Endothelial cell of umbilical vein (primary cell): ENCODE measurements at regions not wholly inside any gene's neighbourhood (a gene's known extent, or its start where the extent isn't known, plus 50 kb on each side); places are given as distances from the start of the nearest gene placed in this dataset.

ENCODE experiments used
- BruUV-seq: library from RNA; stranded (reverse); fragments of 400-500 nt; replicated peaks from 2 replicates; lab custom pipeline; 2021; lab: Mats Ljungman, UMichigan
- CTCF ChIA-PET: fragments of 300-600, 350-600 bp; sonication (Branson Sonifier 250); formaldehyde crosslinking; loops from one replicate; lab custom pipeline; 2021; ENCODE audit warnings: antibody characterized with exemption, inconsistent platforms; lab: Charles Lee
- POLR2A ChIA-PET: fragments of 300-600, 350-600 bp; sonication (Branson Sonifier 250); formaldehyde crosslinking; loops from one replicate; lab custom pipeline; 2021; ENCODE audit warnings: antibody characterized with exemption, inconsistent platforms; lab: Charles Lee
- DNase-seq: peaks from one replicate; pipeline ENCODE4 v3.0.0-alpha.2; 2011; ENCODE audit warnings: low read depth, low spot score
- FAIRE-seq: peaks from 2 replicates; lab custom pipeline; 2011; peaks lifted over from hg19 to GRCh38; lab: Jason Lieb, UNC
- H2AFZ ChIP-seq: 2 replicates; pipeline ENCODE4 v1.6.0; 2012; ENCODE audit warnings: low read depth, low read length, control low read depth, inconsistent platforms
- H3K27ac ChIP-seq: 2 replicates; pipeline ENCODE4 v1.5.1; 2011; ENCODE audit warnings: low read depth, mild to moderate bottlenecking, control low read depth, low read length, moderate library complexity; ENCODE audit not compliant: insufficient read depth
- H3K27me3 ChIP-seq, 2 experiments: 2 replicates each; pipeline versions ENCODE4 v1.6.0 to v1.6.1; 2011; ENCODE audit warnings: low read length in 2 of 2, mixed read lengths in 1 of 2; ENCODE audit not compliant: control insufficient read depth in 2 of 2, insufficient read depth in 2 of 2
- H3K36me3 ChIP-seq, 2 experiments: 2 replicates in 1 of 2; 3 replicates in 1 of 2; pipeline ENCODE4 v1.5.1; 2011; ENCODE audit warnings: low read length in 2 of 2, mild to moderate bottlenecking in 1 of 2, moderate library complexity in 1 of 2; ENCODE audit not compliant: control insufficient read depth in 2 of 2, insufficient read depth in 2 of 2; ENCODE audit errors: extremely low read depth in 1 of 2
- H3K4me1 ChIP-seq: 3 replicates; pipeline ENCODE4 v1.5.1; 2011; ENCODE audit warnings: mild to moderate bottlenecking, low read length; ENCODE audit not compliant: control insufficient read depth, insufficient read depth; ENCODE audit errors: extremely low read depth
- H3K4me2 ChIP-seq: 2 replicates; pipeline ENCODE4 v1.6.1; 2011; ENCODE audit warnings: low read length, control low read depth, mixed read lengths; ENCODE audit not compliant: insufficient read depth
- H3K4me3 ChIP-seq, 3 experiments: fragments of 200-600 bp in 1 of 3; sonication (generic), shearing (Covaris generic) in 1 of 3; replicated peaks in 1 of 3; 2 replicates each; pipeline ENCODE4 v1.5.1; 2011 to 2016; ENCODE audit warnings: control low read depth in 3 of 3, low read length in 3 of 3, mild to moderate bottlenecking in 2 of 3, inconsistent platforms in 1 of 3, low read depth in 1 of 3, moderate library complexity in 1 of 3; ENCODE audit not compliant: insufficient read depth in 1 of 3
- H3K79me2 ChIP-seq: 2 replicates; pipeline ENCODE4 v1.6.0; 2012; ENCODE audit warnings: low read length, inconsistent platforms; ENCODE audit not compliant: control insufficient read depth, insufficient read depth
- H3K9ac ChIP-seq: replicated peaks from 2 replicates; pipeline ENCODE3; 2011; ENCODE audit warnings: low read length, control low read depth; ENCODE audit not compliant: insufficient read depth; ENCODE audit errors: extremely low read depth
- H3K9me1 ChIP-seq: replicated peaks from 3 replicates; pipeline ENCODE4 v1.6.0; 2011; ENCODE audit warnings: mild to moderate bottlenecking, low read length; ENCODE audit not compliant: control insufficient read depth, insufficient read depth; ENCODE audit errors: extremely low read depth
- H3K9me3 ChIP-seq: replicated peaks from 2 replicates; pipeline ENCODE4 v1.5.1; 2012; ENCODE audit warnings: low read length, inconsistent platforms; ENCODE audit not compliant: control insufficient read depth, insufficient read depth
- H4K20me1 ChIP-seq: replicated peaks from 2 replicates; pipeline ENCODE3; 2011; ENCODE audit warnings: mild to moderate bottlenecking, low read length; ENCODE audit not compliant: control insufficient read depth, insufficient read depth; ENCODE audit errors: extremely low read depth
- EZH2 ChIP-seq: IDR thresholded peaks from 2 replicates; pipeline ENCODE4 v1.6.1; 2012; ENCODE audit warnings: borderline replicate concordance, low read depth, mild to moderate bottlenecking, moderate library complexity, low read length, inconsistent platforms; ENCODE audit not compliant: severe bottlenecking
- FOS ChIP-seq: IDR thresholded peaks from 2 replicates; pipeline ENCODE4 v1.6.1; 2011; ENCODE audit warnings: mild to moderate bottlenecking, low read length, moderate library complexity, borderline replicate concordance; ENCODE audit not compliant: insufficient read depth
- GATA2 ChIP-seq: IDR thresholded peaks from 2 replicates; pipeline ENCODE4 v1.7.0; 2011; ENCODE audit warnings: low read depth, mild to moderate bottlenecking, moderate library complexity, mixed read lengths, low read length; ENCODE audit not compliant: insufficient read length, insufficient read depth
- JUN ChIP-seq: IDR thresholded peaks from 2 replicates; pipeline ENCODE4 v1.6.1; 2011; ENCODE audit warnings: borderline replicate concordance, low read depth; ENCODE audit not compliant: insufficient read length, insufficient read depth
- MYC ChIP-seq: IDR thresholded peaks from one replicate; pipeline ENCODE4 v1.6.1; 2011; ENCODE audit warnings: mild to moderate bottlenecking, low read depth, low read length
- POLR2A ChIP-seq: IDR thresholded peaks from 2 replicates; pipeline ENCODE4 v1.6.1; 2012; ENCODE audit warnings: low read depth, mild to moderate bottlenecking, control low read depth, low read length
- POLR2AphosphoS5 ChIP-seq: IDR thresholded peaks from 2 replicates; pipeline ENCODE4 v1.6.1; 2012; ENCODE audit warnings: low read depth, mild to moderate bottlenecking, control low read depth, low read length, moderate library complexity; ENCODE audit not compliant: insufficient read depth
- dilution Hi-C: fragments of 300-500 bp; cut with MboI; formaldehyde crosslinking; loops from one replicate; pipeline ENCODE4 v1.15.0; 2019; ENCODE audit warnings: low sequenced_read_pairs; ENCODE audit not compliant: extremely low pct_ligation_motif_present
- intact Hi-C: fragments of 100-400 bp; cut with micrococcal nuclease; formaldehyde crosslinking; loops from one replicate; pipeline ENCODE4 v1.10.0; 2022
- TF ChIP-seq, protein P1 (sequence below): IDR thresholded peaks from 2 replicates; pipeline ENCODE4 v1.6.1; 2011; ENCODE audit not compliant: insufficient read depth, insufficient read length
- TF ChIP-seq, protein P2 (sequence below), 2 donors: IDR thresholded peaks; 1 replicate in 1 of 2; 2 replicates in 1 of 2; pipeline ENCODE4 v1.5.1; 2011; ENCODE audit warnings: low read length in 2 of 2, mild to moderate bottlenecking in 2 of 2, moderate library complexity in 2 of 2, control low read depth in 1 of 2, inconsistent platforms in 1 of 2, low read depth in 1 of 2; ENCODE audit not compliant: insufficient read depth in 1 of 2; ENCODE audit errors: extremely low read depth in 1 of 2

- Histone ChIP-seq H3K9me1 (no peaks in the 10 kb centered on the region), H3K36me3 (no peaks in the 10 kb centered on the region), H3K27me3 (no peaks in the 10 kb centered on the region), H3K27ac (no peak overlapping the region), H3K4me3 (no peak overlapping the region), H3K9me3 (no peaks in the 10 kb centered on the region), H3K4me2 (no peak overlapping the region), H3K4me1 (no peaks in the 10 kb centered on the region), H4K20me1 (no peaks in the 10 kb centered on the region), H3K79me2 (no peaks in the 10 kb centered on the region), H3K9ac (no peak overlapping the region), H2AFZ (no peak overlapping the region)
- POLR2A ChIA-PET = no interaction called here
- CTCF ChIA-PET = no interaction called here
- TF ChIP-seq POLR2AphosphoS5 (no peak), MYC (no peak), POLR2A (no peak), JUN (no peak), GATA2 (no peak), FOS (no peak), EZH2 (no peak)
- TF ChIP-seq, protein P1, sequence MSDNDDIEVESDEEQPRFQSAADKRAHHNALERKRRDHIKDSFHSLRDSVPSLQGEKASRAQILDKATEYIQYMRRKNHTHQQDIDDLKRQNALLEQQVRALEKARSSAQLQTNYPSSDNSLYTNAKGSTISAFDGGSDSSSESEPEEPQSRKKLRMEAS = no peak
- TF ChIP-seq, protein P2, sequence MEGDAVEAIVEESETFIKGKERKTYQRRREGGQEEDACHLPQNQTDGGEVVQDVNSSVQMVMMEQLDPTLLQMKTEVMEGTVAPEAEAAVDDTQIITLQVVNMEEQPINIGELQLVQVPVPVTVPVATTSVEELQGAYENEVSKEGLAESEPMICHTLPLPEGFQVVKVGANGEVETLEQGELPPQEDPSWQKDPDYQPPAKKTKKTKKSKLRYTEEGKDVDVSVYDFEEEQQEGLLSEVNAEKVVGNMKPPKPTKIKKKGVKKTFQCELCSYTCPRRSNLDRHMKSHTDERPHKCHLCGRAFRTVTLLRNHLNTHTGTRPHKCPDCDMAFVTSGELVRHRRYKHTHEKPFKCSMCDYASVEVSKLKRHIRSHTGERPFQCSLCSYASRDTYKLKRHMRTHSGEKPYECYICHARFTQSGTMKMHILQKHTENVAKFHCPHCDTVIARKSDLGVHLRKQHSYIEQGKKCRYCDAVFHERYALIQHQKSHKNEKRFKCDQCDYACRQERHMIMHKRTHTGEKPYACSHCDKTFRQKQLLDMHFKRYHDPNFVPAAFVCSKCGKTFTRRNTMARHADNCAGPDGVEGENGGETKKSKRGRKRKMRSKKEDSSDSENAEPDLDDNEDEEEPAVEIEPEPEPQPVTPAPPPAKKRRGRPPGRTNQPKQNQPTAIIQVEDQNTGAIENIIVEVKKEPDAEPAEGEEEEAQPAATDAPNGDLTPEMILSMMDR (IDR thresholded peaks at IDR 0.05; ENCODE audit: extremely low read depth in 1 of 2, insufficient read depth in 1 of 2, low read depth in 1 of 2, low read length in 2 of 2) = no peak
- FAIRE-seq (no peak), DNase-seq (no peak)
- dilution Hi-C loops = no loop called here
- intact Hi-C loops = loop anchor here (10.0 kb wide), 1 partner anchor 361 kb away; no protein-coding TSS in a partner anchor
- no TSS peak for BruUV-seq
Observed at GRCh38 chr1:232883992-232884661, 66.3 kb upstream of the NTPCR start.
